22Rv1 (cell line): ENCODE measurements at regions not wholly inside any gene's neighbourhood (a gene's known extent, or its start where the extent isn't known, plus 50 kb on each side); places are given as distances from the start of the nearest gene placed in this dataset.

Experiments
- H3K27ac ChIP-seq: fragments of 450-650 bp; 2 replicates; pipeline ENCODE4 v1.5.1; 2017
- ZFX ChIP-seq: fragments of 450-650 bp; IDR thresholded peaks from 2 replicates; pipeline ENCODE4 v1.6.1; 2017; ENCODE audit warnings: antibody characterized with exemption, borderline replicate concordance
- TF ChIP-seq, protein P1 (sequence below): fragments of 450-650 bp; IDR thresholded peaks from 2 replicates; pipeline ENCODE4 v1.5.1; 2017; ENCODE audit warnings: mild to moderate bottlenecking

DNA sequence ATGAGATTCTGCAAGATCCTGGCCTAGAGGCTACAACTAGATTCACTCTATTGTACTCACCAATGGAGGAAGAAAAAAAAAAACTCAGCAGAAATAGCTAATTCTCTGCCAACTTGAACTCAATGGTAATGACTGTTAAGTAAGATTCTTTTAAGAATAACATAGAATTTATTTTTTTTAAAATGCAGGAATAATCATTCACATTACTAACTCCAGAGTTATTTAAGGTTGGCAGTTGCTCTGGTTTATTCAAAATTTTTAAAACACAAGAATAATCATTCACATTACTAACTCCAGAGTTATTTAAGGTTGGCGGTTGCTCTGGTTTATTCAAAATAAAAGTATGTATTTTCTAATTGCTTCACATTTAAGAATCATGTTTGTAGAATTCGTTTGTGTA is 1071.9 kb downstream of the IGSF11 start:
- TF ChIP-seq, protein P1, sequence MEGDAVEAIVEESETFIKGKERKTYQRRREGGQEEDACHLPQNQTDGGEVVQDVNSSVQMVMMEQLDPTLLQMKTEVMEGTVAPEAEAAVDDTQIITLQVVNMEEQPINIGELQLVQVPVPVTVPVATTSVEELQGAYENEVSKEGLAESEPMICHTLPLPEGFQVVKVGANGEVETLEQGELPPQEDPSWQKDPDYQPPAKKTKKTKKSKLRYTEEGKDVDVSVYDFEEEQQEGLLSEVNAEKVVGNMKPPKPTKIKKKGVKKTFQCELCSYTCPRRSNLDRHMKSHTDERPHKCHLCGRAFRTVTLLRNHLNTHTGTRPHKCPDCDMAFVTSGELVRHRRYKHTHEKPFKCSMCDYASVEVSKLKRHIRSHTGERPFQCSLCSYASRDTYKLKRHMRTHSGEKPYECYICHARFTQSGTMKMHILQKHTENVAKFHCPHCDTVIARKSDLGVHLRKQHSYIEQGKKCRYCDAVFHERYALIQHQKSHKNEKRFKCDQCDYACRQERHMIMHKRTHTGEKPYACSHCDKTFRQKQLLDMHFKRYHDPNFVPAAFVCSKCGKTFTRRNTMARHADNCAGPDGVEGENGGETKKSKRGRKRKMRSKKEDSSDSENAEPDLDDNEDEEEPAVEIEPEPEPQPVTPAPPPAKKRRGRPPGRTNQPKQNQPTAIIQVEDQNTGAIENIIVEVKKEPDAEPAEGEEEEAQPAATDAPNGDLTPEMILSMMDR: no peak
- TF ChIP-seq ZFX: no peak

DNA sequence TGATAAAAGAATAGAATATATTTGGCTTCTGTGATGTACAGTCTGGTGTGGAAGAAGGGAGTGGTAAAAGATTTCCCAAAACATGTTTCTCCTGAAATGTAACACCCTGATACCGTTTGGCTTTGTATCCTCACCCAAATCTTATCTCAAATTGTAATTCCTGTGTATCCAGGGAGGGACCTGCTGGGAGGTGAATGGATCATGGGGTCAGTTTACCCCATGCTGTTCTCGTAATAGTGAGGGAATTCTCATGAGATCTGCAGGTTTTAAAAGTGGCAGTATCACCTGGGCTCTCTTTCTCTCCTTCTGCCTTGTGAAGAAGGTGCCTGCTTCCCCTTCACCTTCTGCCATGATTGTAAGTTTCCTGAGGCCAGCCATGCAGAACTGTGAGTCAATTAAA is 1070.8 kb downstream of the IGSF11 start:
- no peak for TF ChIP-seq ZFX
- TF ChIP-seq, protein P1: no peak
- no peak overlapping the region for H3K27ac ChIP-seq

More for the DNA sequence above, 1071.9 kb downstream of the IGSF11 start:
- no peak overlapping the region for H3K27ac ChIP-seq

DNA sequence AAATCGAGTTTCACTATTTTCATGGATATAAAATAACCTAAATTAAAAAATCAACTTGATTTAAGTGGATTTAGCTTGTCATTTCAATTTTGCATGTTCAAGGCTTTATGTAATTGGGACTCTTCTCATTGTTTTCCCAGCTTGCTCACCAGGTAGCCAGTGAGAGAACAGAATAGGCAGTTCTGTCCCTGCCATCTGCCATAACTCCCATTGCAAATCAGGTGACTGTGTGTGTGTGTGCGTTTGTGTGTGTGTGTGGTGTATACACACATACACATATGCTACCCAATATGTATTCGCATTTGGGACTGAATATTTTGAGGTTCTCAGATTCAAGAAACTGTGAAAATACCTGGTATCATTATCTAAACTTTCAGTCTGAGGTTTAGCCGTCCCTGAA is 1069.8 kb downstream of the IGSF11 start:
- H3K27ac ChIP-seq: no peak overlapping the region
- TF ChIP-seq, protein P1: no peak
- TF ChIP-seq ZFX: no peak

DNA sequence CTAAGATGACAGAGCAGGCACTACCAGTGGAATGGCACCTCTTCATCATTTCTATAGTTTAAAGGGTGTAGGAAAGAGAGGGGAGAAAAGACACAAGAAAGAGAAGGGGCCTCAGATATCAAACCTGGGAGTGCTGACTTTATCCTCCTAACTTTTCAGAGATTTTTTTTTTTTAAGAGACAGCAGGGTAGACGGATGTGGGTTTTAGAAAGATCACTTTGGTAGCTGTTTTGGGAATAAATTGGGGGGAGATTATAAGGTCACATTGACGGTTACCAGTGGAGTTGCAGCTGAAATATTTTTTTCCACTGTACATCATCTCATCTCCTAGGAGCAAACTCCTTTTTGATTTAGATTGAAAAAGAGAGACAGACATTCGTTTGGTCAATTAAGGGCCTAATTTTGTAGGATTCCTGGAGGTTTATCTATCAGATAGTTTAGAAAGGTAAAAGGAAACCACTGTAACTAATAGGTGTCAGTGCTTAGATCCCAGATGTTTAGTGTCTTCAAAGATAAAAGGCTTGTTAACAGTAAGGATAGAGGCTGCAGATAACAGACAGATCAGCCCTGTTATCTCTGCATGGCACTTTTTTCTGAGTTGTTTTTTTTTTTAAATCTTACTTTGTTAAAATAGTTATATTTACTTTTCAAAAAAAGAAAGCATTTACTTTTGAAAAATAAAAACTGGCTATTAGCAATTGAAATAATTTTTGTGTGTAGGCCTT is 1057.0 kb downstream of the IGSF11 start:
- TF ChIP-seq ZFX: no peak
- TF ChIP-seq, protein P1: no peak
- no peak overlapping the region for H3K27ac ChIP-seq

DNA sequence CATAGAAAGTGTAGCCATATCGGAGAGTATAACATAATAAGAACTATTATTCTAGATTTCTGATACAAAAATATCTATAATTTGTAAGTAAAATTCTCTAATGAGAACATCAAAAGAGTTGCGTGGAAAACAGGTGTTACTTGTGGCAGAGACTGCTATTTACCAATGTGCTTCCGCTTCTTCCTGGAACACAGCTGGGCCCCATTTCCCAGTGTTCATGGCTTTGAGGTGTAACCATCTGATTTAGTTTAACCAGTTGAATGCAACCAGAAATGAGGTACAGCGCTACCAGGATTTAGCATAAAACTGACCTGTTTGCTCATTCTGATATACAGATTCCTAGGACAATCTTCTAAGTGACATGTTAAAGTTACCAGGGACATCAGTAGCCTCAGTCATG is 1055.2 kb downstream of the IGSF11 start:
- TF ChIP-seq ZFX: no peak
- TF ChIP-seq, protein P1: no peak
- H3K27ac ChIP-seq: no peak overlapping the region

DNA sequence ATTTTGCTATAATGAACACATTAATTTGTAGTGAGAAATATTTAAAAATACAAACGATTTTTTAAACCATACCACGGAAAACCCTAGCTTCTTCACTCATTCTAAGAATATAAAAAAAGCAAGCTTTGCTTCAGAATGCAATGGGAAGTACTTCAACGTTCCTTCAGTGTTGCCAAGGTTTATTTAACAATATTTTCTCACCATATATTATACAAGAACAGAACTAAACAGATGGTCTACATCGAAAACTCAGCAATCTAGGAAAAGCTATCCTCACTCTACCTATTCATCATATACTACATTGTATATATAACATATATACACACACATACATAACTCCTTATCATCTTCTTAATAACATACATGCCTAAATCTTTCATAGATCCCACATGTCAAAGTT is 1047.4 kb downstream of the IGSF11 start:
- no peak for TF ChIP-seq ZFX
- TF ChIP-seq, protein P1: no peak
- H3K27ac ChIP-seq: no peak overlapping the region

GRCh38 chr3:117989982-117990381 is 1044.7 kb downstream of the IGSF11 start:
- no peak for TF ChIP-seq ZFX
- H3K27ac ChIP-seq: no peak overlapping the region

DNA sequence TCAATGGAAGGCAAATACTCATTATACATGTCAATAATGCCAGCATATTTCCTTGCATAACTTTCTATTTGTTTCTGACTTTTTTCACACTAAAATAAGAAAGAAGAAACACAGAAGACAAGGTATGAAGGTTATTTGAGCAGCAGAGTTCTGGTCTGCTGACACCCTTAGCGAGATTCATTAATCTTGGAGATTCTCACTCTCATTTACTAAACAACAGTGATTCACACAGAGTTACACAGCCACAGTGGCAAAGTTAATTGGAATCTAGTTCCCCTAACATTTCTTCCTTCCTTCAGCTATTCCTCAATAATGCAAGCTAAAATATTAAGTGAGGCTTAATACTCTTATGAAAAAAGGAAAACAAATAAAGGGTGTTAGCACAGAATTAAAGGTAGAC is 1044.0 kb downstream of the IGSF11 start:
- TF ChIP-seq ZFX: no peak
- TF ChIP-seq, protein P1: no peak
- no peak overlapping the region for H3K27ac ChIP-seq
